DMS 273 treated with DMSO at 0.1 percent for 48 hours (cell line): ENCODE measurements at regions not wholly inside any gene's neighbourhood (a gene's known extent, or its start where the extent isn't known, plus 50 kb on each side); places are given as distances from the start of the nearest gene placed in this dataset.
"Not testable (repeated sequence)": the region's sequence is repeated elsewhere in the genome, so short reads cannot be mapped to it uniquely, and the experiment has no call there.

Experiments used
- DNase-seq: peaks from one replicate; lab custom pipeline; 2025; lab: John Stamatoyannopoulos, UW

- DNase-seq, result no peak
These were observed 161.5 kb downstream of the TMEM132E start for GRCh38 chr17:34740565-34741520.

- no peak for DNase-seq
These were observed 160.0 kb downstream of the TMEM132E start for GRCh38 chr17:34739386-34739785.

- DNase-seq, result not testable (repeated sequence)
These were observed 158.3 kb downstream of the TMEM132E start for GRCh38 chr17:34737673-34738072.

GRCh38 chr17:34736611-34737010 is 157.2 kb downstream of the TMEM132E start:
- DNase-seq, result no peak

- DNase-seq, result no peak
These were observed 154.0 kb downstream of the TMEM132E start for GRCh38 chr17:34733333-34733732.

- DNase-seq, result no peak
These were observed 151.4 kb downstream of the TMEM132E start for GRCh38 chr17:34730816-34731215.

- DNase-seq, result no peak
These were observed 149.5 kb downstream of the TMEM132E start for GRCh38 chr17:34728771-34729310.

GRCh38 chr17:34727601-34728000 is 148.2 kb downstream of the TMEM132E start:
- DNase-seq, result no peak

- DNase-seq, result no peak
These were observed 147.4 kb downstream of the TMEM132E start for GRCh38 chr17:34726536-34727384.

GRCh38 chr17:34725725-34726124 is 146.3 kb downstream of the TMEM132E start:
- DNase-seq, result no peak

- DNase-seq, result no peak
These were observed 145.6 kb downstream of the TMEM132E start for GRCh38 chr17:34725008-34725407.

GRCh38 chr17:34723875-34724274 is 144.5 kb downstream of the TMEM132E start:
- DNase-seq, result no peak

GRCh38 chr17:34721326-34721725 is 141.9 kb downstream of the TMEM132E start:
- no peak for DNase-seq

- DNase-seq, result no peak
These were observed 141.4 kb downstream of the TMEM132E start for GRCh38 chr17:34720760-34721159.

GRCh38 chr17:34719569-34719968 is 140.2 kb downstream of the TMEM132E start:
- no peak for DNase-seq

- DNase-seq, result no peak
These were observed 137.7 kb downstream of the TMEM132E start for GRCh38 chr17:34717092-34717491.

- DNase-seq, result no peak
These were observed 136.9 kb downstream of the TMEM132E start for GRCh38 chr17:34716291-34716690.

GRCh38 chr17:34715504-34715903 is 136.1 kb downstream of the TMEM132E start:
- no peak for DNase-seq

- no peak for DNase-seq
These were observed 135.4 kb downstream of the TMEM132E start for GRCh38 chr17:34714475-34715410.

- no peak for DNase-seq
These were observed 134.3 kb downstream of the TMEM132E start for GRCh38 chr17:34713687-34714086.

- DNase-seq, result no peak
These were observed 133.3 kb downstream of the TMEM132E start for GRCh38 chr17:34712481-34713195.
